HCT116 (cell line): ENCODE measurements at regions not wholly inside any gene's neighbourhood (a gene's known extent, or its start where the extent isn't known, plus 50 kb on each side); places are given as distances from the start of the nearest gene placed in this dataset.

Experiments
- ATAC-seq: fragments of 200-7000 bp; cut with Tn5 transposase; 2 replicates; pipeline ENCODE4 v1.9.1; 2020; ENCODE audit warnings: mild to moderate bottlenecking, moderate library complexity
- BruUV-seq: library from RNA; stranded (reverse); fragments of 400-500 nt; replicated peaks from 2 replicates; lab custom pipeline; 2021; lab: Mats Ljungman, UMichigan
- CTCF ChIA-PET: fragments of 300-600 bp; sonication (Branson Sonifier 250); formaldehyde crosslinking; loops from one replicate; lab custom pipeline; 2021; ENCODE audit warnings: antibody characterized with exemption; lab: Charles Lee
- POLR2A ChIA-PET: fragments of 300-600, 350-600 bp; sonication (Branson Sonifier 250); formaldehyde crosslinking; loops from one replicate; lab custom pipeline; 2021; ENCODE audit warnings: antibody characterized with exemption; lab: Charles Lee
- RAD21 ChIA-PET, 2 experiments: fragments of 300-600 bp; sonication (Branson Sonifier 250); formaldehyde crosslinking; loops; one replicate each; lab custom pipeline; 2023; ENCODE audit warnings: low total read pairs in 2 of 2; ENCODE audit not compliant: uncharacterized antibody in 2 of 2, unreplicated experiment in 2 of 2, low non-redundant PET in 1 of 2; lab: Charles Lee
- DNase-seq: peaks from one replicate; pipeline ENCODE4 v3.0.0-alpha.2; 2010; ENCODE audit warnings: low read depth, low spot score
- H2AFZ ChIP-seq: fragments of 200-600 bp; shearing (Covaris generic), sonication (generic); 2 replicates; pipeline ENCODE4 v1.6.1; 2017; ENCODE audit warnings: low read depth, mixed run types, mixed read lengths, antibody characterized with exemption, low read length; ENCODE audit not compliant: poor library complexity, severe bottlenecking
- H3K27ac ChIP-seq: 2 replicates; pipeline ENCODE4 v1.5.1; 2012; ENCODE audit warnings: low read depth, low read length
- H3K27me3 ChIP-seq: fragments of 200-600 bp; sonication (generic); 2 replicates; pipeline ENCODE4 v1.6.1; 2016; ENCODE audit warnings: mixed run types, low read length, mixed read lengths; ENCODE audit not compliant: insufficient read depth
- H3K36me3 ChIP-seq, 2 experiments: fragments of 200-500 bp in 1 of 2; fragments of 200-600 bp in 1 of 2; sonication (Bioruptor generic) in 1 of 2; sonication (generic) in 1 of 2; 2 replicates each; pipeline versions ENCODE4 v1.5.1 to v1.6.1; 2014 to 2016; ENCODE audit warnings: low read length in 2 of 2, inconsistent platforms in 1 of 2, mixed read lengths in 1 of 2, mixed run types in 1 of 2; ENCODE audit not compliant: insufficient read depth in 2 of 2, control insufficient read depth in 1 of 2
- H3K4me1 ChIP-seq, 2 experiments: fragments of 200-600 bp in 1 of 2; sonication (generic) in 1 of 2; 2 replicates each; pipeline versions ENCODE4 v1.5.1 to v1.6.1; 2012 to 2017; ENCODE audit warnings: low read length in 2 of 2, inconsistent platforms in 1 of 2, mild to moderate bottlenecking in 1 of 2, mixed read lengths in 1 of 2, mixed run types in 1 of 2, moderate library complexity in 1 of 2; ENCODE audit not compliant: insufficient read depth in 2 of 2, control insufficient read depth in 1 of 2
- H3K4me2 ChIP-seq: fragments of 200-600 bp; sonication (generic); 2 replicates; pipeline ENCODE4 v1.6.1; 2017; ENCODE audit warnings: mixed run types, low read length, mixed read lengths
- H3K4me3 ChIP-seq, 2 experiments: fragments of 200-600 bp in 1 of 2; sonication (generic) in 1 of 2; replicated peaks in 1 of 2; 2 replicates each; pipeline ENCODE4 v1.5.1; 2011 to 2016; ENCODE audit warnings: low read length in 2 of 2, control low read depth in 1 of 2, low read depth in 1 of 2, mild to moderate bottlenecking in 1 of 2, mixed read lengths in 1 of 2, mixed run types in 1 of 2
- H3K79me2 ChIP-seq: fragments of 200-600 bp; sonication (generic); 2 replicates; pipeline ENCODE4 v1.6.1; 2017; ENCODE audit warnings: mild to moderate bottlenecking, mixed run types, low read length, moderate library complexity, mixed read lengths; ENCODE audit not compliant: insufficient read depth
- H3K9ac ChIP-seq: fragments of 200-600 bp; sonication (generic); 2 replicates; pipeline ENCODE4 v1.6.1; 2016; ENCODE audit warnings: low read length, mixed read lengths
- H3K9me2 ChIP-seq: fragments of 200-600 bp; sonication (generic), shearing (Covaris generic); 2 replicates; pipeline ENCODE4 v1.6.1; 2017; ENCODE audit warnings: mixed run types, mild to moderate bottlenecking, moderate library complexity; ENCODE audit not compliant: insufficient read depth
- H3K9me3 ChIP-seq, 2 experiments: fragments of 200-500 bp in 1 of 2; fragments of 200-600 bp in 1 of 2; sonication (Bioruptor generic) in 1 of 2; sonication (generic) in 1 of 2; 2 replicates each; pipeline ENCODE4 v1.6.1; 2014 to 2017; ENCODE audit warnings: low read length in 2 of 2, mixed read lengths in 2 of 2, inconsistent platforms in 1 of 2, low read depth in 1 of 2, mild to moderate bottlenecking in 1 of 2, mixed run types in 1 of 2, moderate library complexity in 1 of 2; ENCODE audit not compliant: control insufficient read depth in 1 of 2, insufficient read depth in 1 of 2
- H4K20me1 ChIP-seq: fragments of 200-600 bp; sonication (generic), shearing (Covaris generic); 2 replicates; pipeline ENCODE4 v1.6.1; 2017; ENCODE audit warnings: mixed run types, mild to moderate bottlenecking, moderate library complexity; ENCODE audit not compliant: insufficient read depth
- CEBPB ChIP-seq: IDR thresholded peaks from 2 replicates; pipeline ENCODE4 v1.6.1; 2012; ENCODE audit warnings: low read depth
- CTCF ChIP-seq, 3 experiments: fragments of 200-600 bp in 1 of 3; sonication (generic) in 1 of 3; IDR thresholded peaks in 2 of 3; conservative IDR thresholded peaks in 1 of 3; 2 replicates each; pipeline ENCODE4 v1.5.1; 2012 to 2017; ENCODE audit warnings: low read depth in 2 of 3, low read length in 2 of 3, antibody characterized with exemption in 1 of 3, borderline replicate concordance in 1 of 3, control low read depth in 1 of 3, mild to moderate bottlenecking in 1 of 3, mixed read lengths in 1 of 3, mixed run types in 1 of 3, moderate library complexity in 1 of 3; ENCODE audit not compliant: insufficient read depth in 1 of 3
- ELF1 ChIP-seq: IDR thresholded peaks from 2 replicates; pipeline ENCODE4 v1.6.1; 2012; ENCODE audit warnings: low read depth, borderline replicate concordance
- EZH2 ChIP-seq: fragments of 200-600 bp; sonication (generic); IDR thresholded peaks from 2 replicates; pipeline ENCODE4 v1.6.1; 2017; ENCODE audit warnings: antibody characterized with exemption, mixed run types
- FOSL1 ChIP-seq: IDR thresholded peaks from 2 replicates; pipeline ENCODE4 v1.6.1; 2012; ENCODE audit warnings: low read depth
- JUND ChIP-seq: IDR thresholded peaks from 2 replicates; pipeline ENCODE4 v1.6.1; 2012
- MAX ChIP-seq: IDR thresholded peaks from 2 replicates; pipeline ENCODE4 v1.6.1; 2012
- POLR2A ChIP-seq: IDR thresholded peaks from 2 replicates; pipeline ENCODE4 v1.7.0; 2011; ENCODE audit warnings: borderline replicate concordance; ENCODE audit not compliant: insufficient read depth, insufficient read length; ENCODE audit errors: extremely low read depth
- POLR2AphosphoS5 ChIP-seq: IDR thresholded peaks from 2 replicates; pipeline ENCODE4 v1.6.1; 2011; ENCODE audit warnings: mild to moderate bottlenecking, low read depth, low read length, moderate library complexity
- REST ChIP-seq: IDR thresholded peaks from 2 replicates; pipeline ENCODE4 v1.6.1; 2012; ENCODE audit warnings: low read depth
- SIN3A ChIP-seq: IDR thresholded peaks from 2 replicates; pipeline ENCODE4 v1.6.1; 2012; ENCODE audit warnings: low read depth
- SP1 ChIP-seq: IDR thresholded peaks from 2 replicates; pipeline ENCODE4 v1.6.1; 2012; ENCODE audit warnings: low read depth
- SRF ChIP-seq: IDR thresholded peaks from 2 replicates; pipeline ENCODE4 v1.6.1; 2012; ENCODE audit warnings: low read depth
- TCF7L2 ChIP-seq: IDR thresholded peaks from 2 replicates; pipeline ENCODE4 v1.7.0; 2011; ENCODE audit warnings: borderline replicate concordance, inconsistent platforms; ENCODE audit not compliant: insufficient read depth, insufficient read length; ENCODE audit errors: extremely low read depth
- YY1 ChIP-seq: IDR thresholded peaks from 2 replicates; pipeline ENCODE4 v1.6.1; 2011; ENCODE audit warnings: low read length, low read depth, moderate library complexity, mild to moderate bottlenecking; ENCODE audit not compliant: insufficient replicate concordance; ENCODE audit errors: extremely low read depth
- ZBTB33 ChIP-seq: IDR thresholded peaks from 2 replicates; pipeline ENCODE4 v1.6.1; 2011; ENCODE audit warnings: mild to moderate bottlenecking, low read length, moderate library complexity; ENCODE audit not compliant: insufficient replicate concordance; ENCODE audit errors: extremely low read depth
- ZFX ChIP-seq: fragments of 450-650 bp; IDR thresholded peaks from 2 replicates; pipeline ENCODE4 v1.6.1; 2017
- ZNF274 ChIP-seq: fragments of 200-500 bp; sonication (Bioruptor generic); IDR thresholded peaks from 2 replicates; pipeline ENCODE4 v1.6.1; 2014; ENCODE audit warnings: mild to moderate bottlenecking, low read depth, low read length, inconsistent platforms
- intact Hi-C: fragments of 100-400 bp; cut with micrococcal nuclease; formaldehyde crosslinking; loops from 2 replicates; pipeline ENCODE4 v1.10.0; 2022

- Histone ChIP-seq H3K9ac (no peak overlapping the region), H3K27ac (no peak overlapping the region), H3K9me3 (no peaks in the 10 kb centered on the region)
- TF ChIP-seq CEBPB (no peak), ZNF274 (no peak), REST (no peak), POLR2A (no peak), CTCF (IDR thresholded peaks at IDR 0.05 in 2 of 3, conservative IDR thresholded peaks at IDR 0.05 in 1 of 3; ENCODE audit: borderline replicate concordance in 1 of 3, insufficient read depth in 1 of 3, low read depth in 2 of 3, low read length in 2 of 3) (no peak), FOSL1 (no peak), SIN3A (no peak), SRF (no peak), JUND (no peak), EZH2 (no peak), TCF7L2 (no peak), MAX (no peak), YY1 (no peak), POLR2AphosphoS5 (no peak), ZFX (no peak), SP1 (no peak), ZBTB33 (no peak), ELF1 (no peak)
- TF ChIP-seq, all 23 proteins: peak for 0
- Histone ChIP-seq H3K36me3 (no peaks in the 10 kb centered on the region), H3K4me1 (no peaks in the 10 kb centered on the region), H3K79me2 (no peaks in the 10 kb centered on the region), H3K9me2 (no peaks in the 10 kb centered on the region), H3K4me2 (no peak overlapping the region), H3K27me3 (no peaks in the 10 kb centered on the region), H2AFZ (no peak overlapping the region), H3K4me3 (no peak overlapping the region), H4K20me1 (no peaks in the 10 kb centered on the region)
- POLR2A ChIA-PET = no interaction called here
- CTCF ChIA-PET = no interaction called here
- no peak for ATAC-seq
- DNase-seq = no peak
- BruUV-seq = no TSS peak
- RAD21 ChIA-PET = no interaction called here
- intact Hi-C loops = no loop called here
Measured at GRCh38 chr18:24770311-24771024, 310.0 kb downstream of the HRH4 start.
